IMR-90 (cell line): ENCODE measurements at regions not wholly inside any gene's neighbourhood (a gene's known extent, or its start where the extent isn't known, plus 50 kb on each side); places are given as distances from the start of the nearest gene placed in this dataset.

ENCODE experiments used
- ATAC-seq: fragments of 200-7000 bp; cut with Tn5 transposase; 2 replicates; pipeline ENCODE4 v1.9.1; 2020; ENCODE audit warnings: low read depth, mild to moderate bottlenecking, moderate library complexity
- BruUV-seq: library from RNA; stranded (reverse); fragments of 400-500 nt; replicated peaks from 2 replicates; lab custom pipeline; 2021; lab: Mats Ljungman, UMichigan
- CTCF ChIA-PET: fragments of 300-600 bp; formaldehyde crosslinking; extraction: SDS; loops from one replicate; lab custom pipeline; 2021; ENCODE audit warnings: antibody characterized with exemption; lab: Yijun Ruan, JAX
- POLR2A ChIA-PET: fragments of 300-600 bp; sonication (Branson Sonifier 250); formaldehyde crosslinking; loops from one replicate; lab custom pipeline; 2022; ENCODE audit warnings: antibody characterized with exemption; ENCODE audit not compliant: unreplicated experiment; lab: Charles Lee
- DNase-seq: peaks from one replicate; pipeline ENCODE4 v3.0.0; 2013
- H2AFZ ChIP-seq: replicated peaks from 2 replicates; pipeline ENCODE3; 2013; ENCODE audit warnings: low read length, mild to moderate bottlenecking; ENCODE audit not compliant: poor library complexity
- H2AK5ac ChIP-seq: 2 replicates; pipeline ENCODE4 v1.6.1; 2013; ENCODE audit warnings: low read depth, low read length, inconsistent platforms
- H2AK9ac ChIP-seq: replicated peaks from 2 replicates; pipeline ENCODE3; 2013; ENCODE audit warnings: mild to moderate bottlenecking, low read depth, low read length, moderate library complexity; ENCODE audit not compliant: poor library complexity
- H2BK120ac ChIP-seq: 2 replicates; pipeline ENCODE4 v1.6.1; 2013; ENCODE audit warnings: low read depth, low read length, inconsistent platforms
- H2BK15ac ChIP-seq: 3 replicates; pipeline ENCODE4 v1.6.1; 2013; ENCODE audit warnings: low read depth, low read length, inconsistent platforms
- H2BK20ac ChIP-seq: 2 replicates; pipeline ENCODE4 v1.6.1; 2013; ENCODE audit warnings: low read depth, mild to moderate bottlenecking, inconsistent platforms, low read length, moderate library complexity
- H2BK5ac ChIP-seq: 2 replicates; pipeline ENCODE4 v1.6.1; 2013; ENCODE audit warnings: mild to moderate bottlenecking, low read depth, low read length, inconsistent platforms; ENCODE audit not compliant: poor library complexity, severe bottlenecking
- H3K14ac ChIP-seq: replicated peaks from 2 replicates; pipeline ENCODE4 v1.6.1; 2013; ENCODE audit warnings: low read depth, low read length, inconsistent platforms
- H3K18ac ChIP-seq: 2 replicates; pipeline ENCODE4 v1.6.1; 2013; ENCODE audit warnings: low read depth, low read length, control low read depth
- H3K23ac ChIP-seq: 2 replicates; pipeline ENCODE4 v1.6.1; 2013; ENCODE audit warnings: low read depth, low read length, inconsistent platforms
- H3K27ac ChIP-seq: 2 replicates; pipeline ENCODE4 v1.5.1; 2013; ENCODE audit warnings: mild to moderate bottlenecking, control low read depth, low read length; ENCODE audit not compliant: insufficient read depth
- H3K27me3 ChIP-seq: 2 replicates; pipeline ENCODE4 v1.6.1; 2013; ENCODE audit warnings: low read length; ENCODE audit not compliant: control insufficient read depth, insufficient read depth
- H3K36me3 ChIP-seq: 2 replicates; pipeline ENCODE4 v1.6.1; 2013; ENCODE audit warnings: low read length, mixed read lengths; ENCODE audit not compliant: control insufficient read depth, insufficient read depth
- H3K4ac ChIP-seq: 2 replicates; pipeline ENCODE4 v1.6.1; 2013; ENCODE audit warnings: low read depth, low read length, inconsistent platforms
- H3K4me1 ChIP-seq: 2 replicates; pipeline ENCODE4 v1.6.1; 2013; ENCODE audit warnings: low read length, mixed read lengths; ENCODE audit not compliant: control insufficient read depth, insufficient read depth
- H3K4me2 ChIP-seq: 2 replicates; pipeline ENCODE4 v1.6.1; 2013; ENCODE audit warnings: low read depth, mild to moderate bottlenecking, control low read depth, low read length, moderate library complexity
- H3K4me3 ChIP-seq: 2 replicates; pipeline ENCODE4 v1.5.1; 2013; ENCODE audit warnings: low read depth, mild to moderate bottlenecking, control low read depth, low read length, moderate library complexity; ENCODE audit not compliant: insufficient read depth
- H3K56ac ChIP-seq: 2 replicates; pipeline ENCODE4 v1.6.1; 2013; ENCODE audit warnings: low read length, inconsistent platforms; ENCODE audit not compliant: insufficient read depth; ENCODE audit errors: extremely low read depth
- H3K79me1 ChIP-seq, 2 experiments: 2 replicates each; pipeline ENCODE4 v1.6.1; 2013; ENCODE audit warnings: low read length in 2 of 2, inconsistent platforms in 1 of 2, low read depth in 1 of 2
- H3K9ac ChIP-seq: 2 replicates; pipeline ENCODE4 v1.6.1; 2013; ENCODE audit warnings: low read depth, low read length, control low read depth
- H3K9me1 ChIP-seq: 2 replicates; pipeline ENCODE4 v1.6.1; 2013; ENCODE audit warnings: low read length, inconsistent platforms; ENCODE audit not compliant: insufficient read depth
- H3K9me3 ChIP-seq: 2 replicates; pipeline ENCODE4 v1.6.1; 2013; ENCODE audit warnings: low read length; ENCODE audit not compliant: control insufficient read depth, insufficient read depth
- H4K20me1 ChIP-seq: 2 replicates; pipeline ENCODE4 v1.6.1; 2013; ENCODE audit warnings: low read length, inconsistent platforms; ENCODE audit not compliant: insufficient read depth
- H4K5ac ChIP-seq: 2 replicates; pipeline ENCODE4 v1.6.1; 2013; ENCODE audit warnings: mild to moderate bottlenecking, low read depth, low read length, control low read depth
- H4K8ac ChIP-seq, 2 experiments: 2 replicates each; pipeline ENCODE4 v1.6.1; 2013; ENCODE audit warnings: low read depth in 2 of 2, low read length in 2 of 2, control low read depth in 1 of 2, inconsistent platforms in 1 of 2
- H4K91ac ChIP-seq: 2 replicates; pipeline ENCODE4 v1.6.1; 2013; ENCODE audit warnings: low read depth, low read length, inconsistent platforms; ENCODE audit not compliant: insufficient read depth
- BHLHE40 ChIP-seq: fragments of 150-350 bp; IDR thresholded peaks from 2 replicates; pipeline ENCODE4 v1.6.1; 2016; ENCODE audit warnings: mild to moderate bottlenecking, low read depth, low read length
- CEBPB ChIP-seq: IDR thresholded peaks from 2 replicates; pipeline ENCODE4 v1.6.1; 2012; ENCODE audit warnings: low read depth, low read length, improper control_type of control experiment
- CHD1 ChIP-seq: IDR thresholded peaks from 2 replicates; pipeline ENCODE4 v1.6.1; 2012; ENCODE audit warnings: low read depth, low read length, improper control_type of control experiment
- FOS ChIP-seq: fragments of 150-350 bp; IDR thresholded peaks from 2 replicates; pipeline ENCODE4 v1.6.1; 2016; ENCODE audit warnings: low read depth, low read length
- MAFK ChIP-seq: IDR thresholded peaks from 2 replicates; pipeline ENCODE4 v1.6.1; 2012; ENCODE audit warnings: low read depth, low read length, improper control_type of control experiment
- MAZ ChIP-seq: IDR thresholded peaks from 2 replicates; pipeline ENCODE4 v1.6.1; 2012; ENCODE audit warnings: low read depth, mild to moderate bottlenecking, low read length, improper control_type of control experiment, moderate library complexity, borderline replicate concordance
- MXI1 ChIP-seq: IDR thresholded peaks from 2 replicates; pipeline ENCODE4 v1.6.1; 2012; ENCODE audit warnings: low read depth, mild to moderate bottlenecking, low read length, moderate library complexity, borderline replicate concordance
- NFE2L2 ChIP-seq: fragments of 150-350 bp; IDR thresholded peaks from 2 replicates; pipeline ENCODE4 v1.6.1; 2016; ENCODE audit warnings: low read depth, mild to moderate bottlenecking, low read length
- POLR2A ChIP-seq: IDR thresholded peaks from 2 replicates; pipeline ENCODE4 v1.6.1; 2012; ENCODE audit warnings: mild to moderate bottlenecking, low read depth, low read length
- RAD21 ChIP-seq: IDR thresholded peaks from 2 replicates; pipeline ENCODE4 v1.6.1; 2012; ENCODE audit warnings: low read length, improper control_type of control experiment
- RCOR1 ChIP-seq: IDR thresholded peaks from 2 replicates; pipeline ENCODE4 v1.6.1; 2012; ENCODE audit warnings: mild to moderate bottlenecking, low read length, improper control_type of control experiment; ENCODE audit not compliant: insufficient replicate concordance
- RFX5 ChIP-seq: IDR thresholded peaks from 2 replicates; pipeline ENCODE4 v1.8.0; 2012; ENCODE audit warnings: low read depth, mild to moderate bottlenecking, low read length, moderate library complexity
- SMC3 ChIP-seq: fragments of 150-350 bp; IDR thresholded peaks from 2 replicates; pipeline ENCODE4 v1.6.1; 2016; ENCODE audit warnings: low read depth, mild to moderate bottlenecking, antibody characterized with exemption, low read length, moderate library complexity
- WGBS, 2 experiments: methylation state at CpG; one replicate each; pipeline versions ENCODE4 v1.1.5 to v1.1.7; 2013; ENCODE audit warnings: missing lambda C conversion rate in 2 of 2; ENCODE audit not compliant: insufficient read length in 1 of 2; ENCODE audit errors: extremely low coverage in 2 of 2; 5-methylcytosine and 5-hydroxymethylcytosine counted together
- dilution Hi-C: fragments of 300-500 bp; cut with HindIII; formaldehyde crosslinking; loops from one replicate; pipeline ENCODE4 v1.14.3; 2018; ENCODE audit warnings: low sequenced_read_pairs; ENCODE audit not compliant: unreplicated experiment
- in situ Hi-C: fragments of 300-500 bp; cut with MboI; formaldehyde crosslinking; loops from 3 replicates; pipeline ENCODE4 v1.14.3; 2019; ENCODE audit warnings: low sequenced_read_pairs, inconsistent platforms, mixed read lengths
- intact Hi-C: fragments of 100-400 bp; cut with micrococcal nuclease; formaldehyde crosslinking; loops from 2 replicates; pipeline ENCODE4 v1.10.0; 2022
- TF ChIP-seq, protein P1 (sequence below): fragments of 150-350 bp; IDR thresholded peaks from 2 replicates; pipeline ENCODE4 v1.6.1; 2017; ENCODE audit warnings: mild to moderate bottlenecking, antibody characterized with exemption, low read length, low read depth
- TF ChIP-seq, protein P2 (sequence below): conservative IDR thresholded peaks from 2 replicates; pipeline ENCODE4 v1.5.1; 2012; ENCODE audit warnings: mild to moderate bottlenecking, low read depth, low read length, improper control_type of control experiment
- TF ChIP-seq, protein P3 (sequence below): fragments of 150-350 bp; IDR thresholded peaks from 2 replicates; pipeline ENCODE4 v1.6.1; 2016; ENCODE audit warnings: low read depth, mild to moderate bottlenecking, low read length, moderate library complexity, borderline replicate concordance

DNA sequence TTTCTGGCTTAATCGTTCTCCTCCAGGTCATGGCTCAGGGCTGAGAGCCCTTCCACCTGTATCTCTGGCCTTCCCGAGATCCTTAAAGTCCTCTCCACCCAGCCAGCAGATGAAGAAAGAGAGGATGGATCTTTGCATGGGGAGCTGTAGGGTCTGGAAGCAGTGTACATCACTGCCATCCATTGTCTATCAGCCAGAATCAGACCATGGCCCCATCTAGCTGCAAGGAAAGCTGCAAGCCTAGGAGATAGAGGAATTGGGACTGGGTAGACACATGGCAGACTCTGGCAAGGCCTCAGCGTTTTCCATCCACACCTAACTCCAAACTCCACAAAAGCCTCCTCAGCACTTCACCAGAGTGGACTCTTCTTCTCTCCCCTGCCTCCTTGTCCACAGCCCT lies 113.8 kb upstream of the MAFB start:
- no CpG with 5 or more reads among the region's 3 CpGs for WGBS, 2 experiments
- Histone ChIP-seq H3K18ac (no peak overlapping the region), H3K27ac (no peak overlapping the region), H2AK5ac (no peak overlapping the region), H4K20me1 (no peaks in the 10 kb centered on the region), H3K4me2 (no peak overlapping the region), H3K9ac (no peak overlapping the region), H3K4me3 (no peak overlapping the region), H2AK9ac (no peak overlapping the region), H3K9me1 (no peaks in the 10 kb centered on the region), H3K4ac (no peak overlapping the region), H2BK15ac (no peak overlapping the region), H3K56ac (no peak overlapping the region), H3K14ac (no peak overlapping the region), H4K91ac (no peak overlapping the region), H2AFZ (peak overlapping the region; percentile 22), H3K9me3 (no peaks in the 10 kb centered on the region), H3K27me3 (peaks cover 13% of the 10 kb centered on the region; the same call in 1 of the 2 replicates), H4K5ac (no peak overlapping the region), H4K8ac (no peak overlapping the region), H2BK20ac (no peak overlapping the region), H2BK5ac (no peak overlapping the region), H2BK120ac (no peak overlapping the region), H3K36me3 (no peaks in the 10 kb centered on the region), H3K23ac (no peak overlapping the region), H3K79me1 (no peaks in the 10 kb centered on the region), H3K4me1 (no peaks in the 10 kb centered on the region)
- intact Hi-C loops, result no loop called here
- ATAC-seq (no peak), DNase-seq (no peak)
- ChIA-PET POLR2A (no interaction called here), CTCF (no interaction called here)
- no peak for TF ChIP-seq POLR2A
- TF ChIP-seq FOS, result no peak
- TF ChIP-seq MAZ, result no peak
- no peak for TF ChIP-seq RAD21
- TF ChIP-seq BHLHE40, result no peak
- no peak for TF ChIP-seq MAFK
- TF ChIP-seq RFX5, result no peak
- TF ChIP-seq CEBPB, result no peak
- TF ChIP-seq, protein P1, sequence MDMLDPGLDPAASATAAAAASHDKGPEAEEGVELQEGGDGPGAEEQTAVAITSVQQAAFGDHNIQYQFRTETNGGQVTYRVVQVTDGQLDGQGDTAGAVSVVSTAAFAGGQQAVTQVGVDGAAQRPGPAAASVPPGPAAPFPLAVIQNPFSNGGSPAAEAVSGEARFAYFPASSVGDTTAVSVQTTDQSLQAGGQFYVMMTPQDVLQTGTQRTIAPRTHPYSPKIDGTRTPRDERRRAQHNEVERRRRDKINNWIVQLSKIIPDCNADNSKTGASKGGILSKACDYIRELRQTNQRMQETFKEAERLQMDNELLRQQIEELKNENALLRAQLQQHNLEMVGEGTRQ, result no peak
- TF ChIP-seq, protein P2, sequence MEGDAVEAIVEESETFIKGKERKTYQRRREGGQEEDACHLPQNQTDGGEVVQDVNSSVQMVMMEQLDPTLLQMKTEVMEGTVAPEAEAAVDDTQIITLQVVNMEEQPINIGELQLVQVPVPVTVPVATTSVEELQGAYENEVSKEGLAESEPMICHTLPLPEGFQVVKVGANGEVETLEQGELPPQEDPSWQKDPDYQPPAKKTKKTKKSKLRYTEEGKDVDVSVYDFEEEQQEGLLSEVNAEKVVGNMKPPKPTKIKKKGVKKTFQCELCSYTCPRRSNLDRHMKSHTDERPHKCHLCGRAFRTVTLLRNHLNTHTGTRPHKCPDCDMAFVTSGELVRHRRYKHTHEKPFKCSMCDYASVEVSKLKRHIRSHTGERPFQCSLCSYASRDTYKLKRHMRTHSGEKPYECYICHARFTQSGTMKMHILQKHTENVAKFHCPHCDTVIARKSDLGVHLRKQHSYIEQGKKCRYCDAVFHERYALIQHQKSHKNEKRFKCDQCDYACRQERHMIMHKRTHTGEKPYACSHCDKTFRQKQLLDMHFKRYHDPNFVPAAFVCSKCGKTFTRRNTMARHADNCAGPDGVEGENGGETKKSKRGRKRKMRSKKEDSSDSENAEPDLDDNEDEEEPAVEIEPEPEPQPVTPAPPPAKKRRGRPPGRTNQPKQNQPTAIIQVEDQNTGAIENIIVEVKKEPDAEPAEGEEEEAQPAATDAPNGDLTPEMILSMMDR, result no peak
- TF ChIP-seq RCOR1, result no peak
- no peak for TF ChIP-seq SMC3
- no peak for TF ChIP-seq NFE2L2
- TF ChIP-seq, protein P3, sequence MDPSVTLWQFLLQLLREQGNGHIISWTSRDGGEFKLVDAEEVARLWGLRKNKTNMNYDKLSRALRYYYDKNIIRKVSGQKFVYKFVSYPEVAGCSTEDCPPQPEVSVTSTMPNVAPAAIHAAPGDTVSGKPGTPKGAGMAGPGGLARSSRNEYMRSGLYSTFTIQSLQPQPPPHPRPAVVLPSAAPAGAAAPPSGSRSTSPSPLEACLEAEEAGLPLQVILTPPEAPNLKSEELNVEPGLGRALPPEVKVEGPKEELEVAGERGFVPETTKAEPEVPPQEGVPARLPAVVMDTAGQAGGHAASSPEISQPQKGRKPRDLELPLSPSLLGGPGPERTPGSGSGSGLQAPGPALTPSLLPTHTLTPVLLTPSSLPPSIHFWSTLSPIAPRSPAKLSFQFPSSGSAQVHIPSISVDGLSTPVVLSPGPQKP, result no peak
- no peak for TF ChIP-seq MXI1
- no peak for TF ChIP-seq CHD1
- in situ Hi-C loops, result no loop called here
- dilution Hi-C loops, result no loop called here
- no TSS peak for BruUV-seq
